Cardiac fibroblast (primary cell): ENCODE measurements at regions not wholly inside any gene's neighbourhood (a gene's known extent, or its start where the extent isn't known, plus 50 kb on each side); places are given as distances from the start of the nearest gene placed in this dataset.

ENCODE experiments used
- DNase-seq, 2 donors: peaks; one replicate each; pipeline versions ENCODE4 v3.0.0 to v3.0.0-alpha.2; 2010; ENCODE audit warnings: low read depth in 2 of 2
- H3K4me3 ChIP-seq, 2 donors: replicated peaks in 1 of 2; 1 replicate in 1 of 2; 2 replicates in 1 of 2; pipeline ENCODE4 v1.5.1; 2011; ENCODE audit warnings: low read depth in 2 of 2, low read length in 2 of 2, mild to moderate bottlenecking in 2 of 2, moderate library complexity in 1 of 2
- CTCF ChIP-seq: IDR thresholded peaks from one replicate; pipeline ENCODE4 v1.5.1; 2011; ENCODE audit warnings: low read depth, mild to moderate bottlenecking, low read length, inconsistent platforms

- no peak overlapping the region for H3K4me3 ChIP-seq
- DNase-seq: peak; percentile 51 to 61
- TF ChIP-seq CTCF: no peak
These were observed 306.6 kb upstream of the ATP2B1 start for GRCh38 chr12:90015228-90015627.

GRCh38 chr12:90013409-90013808 lies 304.8 kb upstream of the ATP2B1 start:
- H3K4me3 ChIP-seq: no peak overlapping the region
- peak; percentile 11 for TF ChIP-seq CTCF
- DNase-seq: no peak

GRCh38 chr12:90010089-90010488 lies 301.5 kb upstream of the ATP2B1 start:
- H3K4me3 ChIP-seq: no peak overlapping the region
- no peak for TF ChIP-seq CTCF
- peak; percentile 39 to 47 for DNase-seq

GRCh38 chr12:90008277-90008676 lies 299.6 kb upstream of the ATP2B1 start:
- TF ChIP-seq CTCF: no peak
- no peak overlapping the region for H3K4me3 ChIP-seq
- DNase-seq: no peak

GRCh38 chr12:90004319-90005074 lies 295.9 kb upstream of the ATP2B1 start:
- H3K4me3 ChIP-seq: no peak overlapping the region
- no peak for TF ChIP-seq CTCF
- DNase-seq: no peak

GRCh38 chr12:90003688-90004087 lies 295.1 kb upstream of the ATP2B1 start:
- DNase-seq: no peak
- no peak for TF ChIP-seq CTCF
- H3K4me3 ChIP-seq: no peak overlapping the region

- H3K4me3 ChIP-seq: no peak overlapping the region
- no peak for DNase-seq
- TF ChIP-seq CTCF: no peak
These were observed 292.1 kb upstream of the ATP2B1 start for GRCh38 chr12:90000721-90001120.
